WTC11 (cell line): ENCODE measurements at regions not wholly inside any gene's neighbourhood (a gene's known extent, or its start where the extent isn't known, plus 50 kb on each side); places are given as distances from the start of the nearest gene placed in this dataset.

Experiments used
- ATAC-seq: fragments of 200-7000 bp; cut with Tn5 transposase; 2 replicates; pipeline ENCODE4 v1.10.0; 2021; ENCODE audit warnings: mild to moderate bottlenecking, moderate library complexity
- CTCF ChIA-PET: fragments of 300-600 bp; sonication (Branson Sonifier 250); formaldehyde crosslinking; loops from one replicate; lab custom pipeline; 2021; ENCODE audit warnings: antibody characterized with exemption; lab: Charles Lee
- POLR2A ChIA-PET: fragments of 350-600 bp; sonication (Branson Sonifier 250); formaldehyde crosslinking; loops from one replicate; lab custom pipeline; 2021; ENCODE audit warnings: antibody characterized with exemption; lab: Charles Lee
- DNase-seq: peaks from one replicate; pipeline ENCODE4 v3.0.0; 2021; ENCODE audit warnings: low spot score
- H3K27ac Mint-ChIP-seq: 2 replicates; pipeline ENCODE4 v1.8.0; 2021; ENCODE audit warnings: mixed read lengths
- H3K27me3 Mint-ChIP-seq: 2 replicates; pipeline ENCODE4 v1.8.0; 2021; ENCODE audit warnings: low read depth, mild to moderate bottlenecking, moderate library complexity, mixed read lengths
- H3K36me3 Mint-ChIP-seq: 2 replicates; pipeline ENCODE4 v1.8.0; 2021; ENCODE audit warnings: mixed read lengths
- H3K4me1 Mint-ChIP-seq: 2 replicates; pipeline ENCODE4 v1.8.0; 2022; ENCODE audit warnings: mixed read lengths
- H3K4me3 Mint-ChIP-seq: 2 replicates; pipeline ENCODE4 v1.8.0; 2021; ENCODE audit warnings: mild to moderate bottlenecking, moderate library complexity, mixed read lengths
- H3K9me3 Mint-ChIP-seq: 2 replicates; pipeline ENCODE4 v1.8.0; 2021; ENCODE audit warnings: mixed read lengths
- ARID4B ChIP-seq: sonication (generic); formaldehyde crosslinking; IDR thresholded peaks from 2 replicates; pipeline ENCODE4 v1.8.0; 2023; ENCODE audit warnings: missing genetic modification reagents, mild to moderate bottlenecking, borderline replicate concordance
- CREM ChIP-seq: sonication (generic); formaldehyde crosslinking; IDR thresholded peaks from 2 replicates; pipeline ENCODE4 v1.8.1; 2022; ENCODE audit warnings: mild to moderate bottlenecking, missing genetic modification reagents, moderate library complexity
- CTCF ChIP-seq: fragments of 200-600 bp; IDR thresholded peaks from 2 replicates; pipeline ENCODE4 v1.8.0; 2022; ENCODE audit warnings: antibody characterized with exemption
- ESRRA ChIP-seq: sonication (generic); formaldehyde crosslinking; IDR thresholded peaks from 2 replicates; pipeline ENCODE4 v1.8.1; 2022; ENCODE audit warnings: mild to moderate bottlenecking, missing genetic modification reagents, borderline replicate concordance
- GTF2I ChIP-seq: fragments of 250-450 bp; sonication (Bioruptor Pico); conservative IDR thresholded peaks from 2 replicates; pipeline ENCODE4 v1.4.0; 2021; ENCODE audit warnings: mild to moderate bottlenecking
- HMGA2 ChIP-seq: fragments of 250-450 bp; sonication (Bioruptor Pico); IDR thresholded peaks from 2 replicates; pipeline ENCODE4 v1.4.0; 2021; ENCODE audit warnings: mild to moderate bottlenecking, moderate library complexity
- MYBL2 ChIP-seq: sonication (generic); formaldehyde crosslinking; IDR thresholded peaks from 2 replicates; pipeline ENCODE4 v1.8.1; 2023; ENCODE audit warnings: mild to moderate bottlenecking, moderate library complexity, missing genetic modification reagents
- NFATC4 ChIP-seq: fragments of 250-450 bp; sonication (Bioruptor Pico); IDR thresholded peaks from 2 replicates; pipeline ENCODE4 v1.9.0; 2021; ENCODE audit warnings: mild to moderate bottlenecking
- NR3C1 ChIP-seq: sonication (generic); formaldehyde crosslinking; conservative IDR thresholded peaks from 2 replicates; pipeline ENCODE4 v1.8.1; 2023; ENCODE audit warnings: low read depth, mild to moderate bottlenecking, missing genetic modification reagents
- RORB ChIP-seq: fragments of 250-450 bp; sonication (Bioruptor Pico); IDR thresholded peaks from 2 replicates; pipeline ENCODE4 v1.9.0; 2021; ENCODE audit warnings: mild to moderate bottlenecking
- TEAD1 ChIP-seq: sonication (generic); formaldehyde crosslinking; IDR thresholded peaks from 2 replicates; pipeline ENCODE4 v1.8.0; 2022; ENCODE audit warnings: mild to moderate bottlenecking, missing genetic modification reagents
- ZNF396 ChIP-seq: fragments of 250-450 bp; sonication (Bioruptor Pico); IDR thresholded peaks from 2 replicates; pipeline ENCODE4 v1.8.0; 2021; ENCODE audit warnings: mild to moderate bottlenecking, moderate library complexity, borderline replicate concordance
- ZNF416 ChIP-seq: fragments of 250-450 bp; sonication (Bioruptor Pico); IDR thresholded peaks from 2 replicates; pipeline ENCODE4 v1.9.0; 2021; ENCODE audit warnings: mild to moderate bottlenecking, inconsistent platforms
- ZNF671 ChIP-seq: fragments of 250-450 bp; sonication (Bioruptor Pico); IDR thresholded peaks from 2 replicates; pipeline ENCODE4 v1.8.0; 2021; ENCODE audit warnings: mild to moderate bottlenecking
- TF ChIP-seq, protein P1 (sequence below): sonication (generic); formaldehyde crosslinking; conservative IDR thresholded peaks from 2 replicates; pipeline ENCODE4 v1.8.1; 2023; ENCODE audit warnings: mild to moderate bottlenecking, low read depth, missing genetic modification reagents, moderate library complexity

DNA sequence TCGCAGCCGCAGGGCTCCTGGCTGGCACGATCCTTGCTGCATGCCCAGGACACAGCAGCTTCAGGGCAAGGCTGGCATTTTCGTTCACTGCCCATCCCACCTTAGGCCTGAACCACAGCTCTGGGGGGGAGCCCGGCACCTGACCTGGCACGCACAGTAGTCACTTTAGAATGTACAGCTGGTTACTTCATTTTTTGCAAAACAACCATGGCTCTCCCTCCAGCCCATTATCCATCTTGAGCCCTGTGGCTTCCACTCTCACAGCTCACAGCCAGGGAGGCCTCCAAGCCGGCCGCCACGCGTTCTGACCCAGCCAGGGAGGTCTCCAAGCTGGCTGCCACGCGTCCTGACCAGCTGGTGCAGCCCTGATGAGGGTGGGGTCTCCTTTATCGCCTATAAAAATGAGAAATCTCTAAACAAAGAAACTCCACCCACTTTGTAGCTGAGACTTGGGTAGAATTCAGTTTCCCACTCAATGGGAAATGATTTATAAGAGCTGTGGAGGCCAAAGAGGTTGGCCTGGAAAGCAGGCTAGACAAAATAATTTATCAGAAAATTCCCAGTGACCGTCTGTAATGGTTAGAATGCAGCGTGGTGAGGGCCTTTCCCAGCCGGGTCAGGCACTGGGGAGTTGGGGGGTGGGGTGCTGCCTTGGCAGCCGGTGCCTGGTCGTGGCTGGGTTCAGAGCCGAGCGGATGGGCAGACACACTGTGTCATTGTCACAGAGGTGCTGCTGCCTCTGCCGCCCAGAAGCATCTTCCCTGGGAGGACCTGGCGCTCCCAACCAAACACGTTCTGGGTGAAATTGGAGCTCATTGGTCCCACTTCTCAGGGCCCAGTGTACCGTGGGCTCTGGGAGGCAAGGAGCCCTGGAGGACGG lies 54.6 kb upstream of the ACTRT2 start (continued):
- TF ChIP-seq CREM (CRISPR knock-in tag) (no peak), CTCF (no peak), ZNF396 (CRISPR knock-in tag) (no peak), RORB (CRISPR knock-in tag) (no peak), ESRRA (no peak)

DNA sequence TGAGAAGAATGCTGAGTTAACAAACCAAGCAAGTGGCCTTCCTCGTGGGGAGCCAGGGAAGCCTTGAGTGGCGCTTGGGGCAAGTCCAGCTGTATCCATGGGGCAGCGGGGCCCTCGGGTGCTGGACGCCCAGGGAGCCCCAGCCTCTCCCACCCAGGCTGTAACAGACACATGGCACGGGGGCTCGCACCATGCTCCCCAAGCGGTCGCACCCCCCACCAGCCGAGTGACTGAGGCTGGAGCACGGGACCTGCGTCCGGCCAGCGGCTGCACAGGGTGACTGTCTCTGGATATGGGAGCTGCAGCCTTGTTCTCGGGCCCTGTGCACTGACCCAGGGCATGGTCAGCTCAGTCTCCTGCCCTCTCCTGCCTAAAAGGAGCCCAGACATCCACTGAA lies 53.9 kb upstream of the ACTRT2 start:
- Mint-ChIP-seq H3K4me1 (no peaks in the 10 kb centered on the region), H3K36me3 (peaks cover 15% of the 10 kb centered on the region), H3K27ac (no peak overlapping the region), H3K27me3 (no peaks in the 10 kb centered on the region; the same call in 1 of the 2 replicates), H3K4me3 (no peak overlapping the region)
- ATAC-seq = no peak
- POLR2A ChIA-PET = no interaction called here
- TF ChIP-seq GTF2I (CRISPR knock-in tag) (no peak), ZNF396 (CRISPR knock-in tag) (no peak), NR3C1 (no peak), ARID4B (CRISPR knock-in tag) (no peak), MYBL2 (no peak), ZNF416 (CRISPR knock-in tag) (no peak), CTCF (no peak), NFATC4 (CRISPR knock-in tag) (no peak), RORB (CRISPR knock-in tag) (no peak), HMGA2 (CRISPR knock-in tag) (no peak), ZNF671 (no peak), TEAD1 (CRISPR knock-in tag) (no peak)
- TF ChIP-seq, protein P1, sequence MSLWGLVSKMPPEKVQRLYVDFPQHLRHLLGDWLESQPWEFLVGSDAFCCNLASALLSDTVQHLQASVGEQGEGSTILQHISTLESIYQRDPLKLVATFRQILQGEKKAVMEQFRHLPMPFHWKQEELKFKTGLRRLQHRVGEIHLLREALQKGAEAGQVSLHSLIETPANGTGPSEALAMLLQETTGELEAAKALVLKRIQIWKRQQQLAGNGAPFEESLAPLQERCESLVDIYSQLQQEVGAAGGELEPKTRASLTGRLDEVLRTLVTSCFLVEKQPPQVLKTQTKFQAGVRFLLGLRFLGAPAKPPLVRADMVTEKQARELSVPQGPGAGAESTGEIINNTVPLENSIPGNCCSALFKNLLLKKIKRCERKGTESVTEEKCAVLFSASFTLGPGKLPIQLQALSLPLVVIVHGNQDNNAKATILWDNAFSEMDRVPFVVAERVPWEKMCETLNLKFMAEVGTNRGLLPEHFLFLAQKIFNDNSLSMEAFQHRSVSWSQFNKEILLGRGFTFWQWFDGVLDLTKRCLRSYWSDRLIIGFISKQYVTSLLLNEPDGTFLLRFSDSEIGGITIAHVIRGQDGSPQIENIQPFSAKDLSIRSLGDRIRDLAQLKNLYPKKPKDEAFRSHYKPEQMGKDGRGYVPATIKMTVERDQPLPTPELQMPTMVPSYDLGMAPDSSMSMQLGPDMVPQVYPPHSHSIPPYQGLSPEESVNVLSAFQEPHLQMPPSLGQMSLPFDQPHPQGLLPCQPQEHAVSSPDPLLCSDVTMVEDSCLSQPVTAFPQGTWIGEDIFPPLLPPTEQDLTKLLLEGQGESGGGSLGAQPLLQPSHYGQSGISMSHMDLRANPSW (CRISPR knock-in tag) = no peak
- TF ChIP-seq, all 79 proteins: peak for 0
- no peak for DNase-seq
- CTCF ChIA-PET = no interaction called here
- peaks cover 11% of the 10 kb centered on the region for H3K9me3 Mint-ChIP-seq
